K562 (cell line): ENCODE measurements at regions not wholly inside any gene's neighbourhood (a gene's known extent, or its start where the extent isn't known, plus 50 kb on each side); places are given as distances from the start of the nearest gene placed in this dataset.

Source experiments
- ATAC-seq: fragments of 200-7000 bp; cut with Tn5 transposase; 3 replicates; pipeline ENCODE4 v1.9.1; 2020; ENCODE audit warnings: moderate library complexity
- BruUV-seq: library from RNA; stranded (reverse); fragments of 400-500 nt; replicated peaks from 2 replicates; lab custom pipeline; 2021; lab: Mats Ljungman, UMichigan
- CTCF ChIA-PET: fragments of 300-600 bp; formaldehyde crosslinking; extraction: SDS; loops from one replicate; lab custom pipeline; 2021; ENCODE audit warnings: low intra/inter-chr PET ratio; lab: Yijun Ruan, JAX
- POLR2A ChIA-PET: fragments of 300-600, 350-650 bp; sonication (Branson Sonifier 250); formaldehyde crosslinking; extraction: SDS; loops from one replicate; lab custom pipeline; 2021; ENCODE audit warnings: antibody characterized with exemption, inconsistent platforms; lab: Yijun Ruan, JAX
- DNase-seq, 4 experiments: peaks; one replicate each; pipeline versions ENCODE4 v3.0.0 to v3.0.0-alpha.2; 2011 to 2018; ENCODE audit warnings: low spot score in 3 of 4, mixed read lengths in 3 of 4; ENCODE audit errors: extremely low read depth in 1 of 4
- FAIRE-seq: peaks from 2 replicates; lab custom pipeline; 2011; peaks lifted over from hg19 to GRCh38; lab: Jason Lieb, UNC
- H2AFZ ChIP-seq: 2 replicates; pipeline ENCODE4 v1.6.0; 2011; ENCODE audit warnings: low read depth, low read length, control low read depth, inconsistent platforms
- H3K27ac ChIP-seq: fragments of 200-600 bp; 3 replicates; pipeline ENCODE4 v1.8.0; 2011; ENCODE audit warnings: low read depth, mild to moderate bottlenecking, control low read depth, inconsistent platforms, low read length, moderate library complexity, mixed read lengths; ENCODE audit errors: extremely low read depth
- H3K27me3 ChIP-seq, 2 experiments: fragments of 300-600 bp in 1 of 2; 2 replicates in 1 of 2; 3 replicates in 1 of 2; pipeline versions ENCODE4 v1.6.0 to v1.8.0; 2011; ENCODE audit warnings: inconsistent platforms in 2 of 2, low read length in 2 of 2, mild to moderate bottlenecking in 1 of 2, mixed read lengths in 1 of 2, moderate library complexity in 1 of 2; ENCODE audit not compliant: control insufficient read depth in 2 of 2, insufficient read depth in 2 of 2
- H3K36me3 ChIP-seq: fragments of 300-600 bp; 3 replicates; pipeline ENCODE4 v1.8.0; 2011; ENCODE audit warnings: mild to moderate bottlenecking, low read length, inconsistent platforms; ENCODE audit not compliant: control insufficient read depth, insufficient read depth
- H3K4me1 ChIP-seq, 2 experiments: fragments of 200-600 bp in 1 of 2; replicated peaks in 1 of 2; 2 replicates in 1 of 2; 3 replicates in 1 of 2; pipeline versions ENCODE4 v1.5.1 to v1.8.0; 2011; ENCODE audit warnings: inconsistent platforms in 2 of 2, low read length in 2 of 2, mild to moderate bottlenecking in 1 of 2, mixed read lengths in 1 of 2, moderate library complexity in 1 of 2; ENCODE audit not compliant: control insufficient read depth in 2 of 2, insufficient read depth in 2 of 2
- H3K4me2 ChIP-seq: 2 replicates; pipeline ENCODE4 v1.6.1; 2011; ENCODE audit warnings: low read length, control low read depth, inconsistent platforms, mixed read lengths; ENCODE audit not compliant: insufficient read depth
- H3K4me3 ChIP-seq: fragments of 200-600 bp; sonication (generic), shearing (Covaris generic); 2 replicates; pipeline ENCODE4 v1.5.1; 2016; ENCODE audit warnings: control low read depth, inconsistent platforms
- H3K79me2 ChIP-seq: fragments of 200-600 bp; 3 replicates; pipeline ENCODE4 v1.8.0; 2011; ENCODE audit warnings: low read length, inconsistent platforms; ENCODE audit not compliant: control insufficient read depth, insufficient read depth
- H3K9ac ChIP-seq, 2 experiments: 2 replicates each; pipeline versions ENCODE4 v1.6.0 to v1.6.1; 2011; ENCODE audit warnings: low read depth in 2 of 2, low read length in 2 of 2, control low read depth in 1 of 2, inconsistent platforms in 1 of 2, mild to moderate bottlenecking in 1 of 2, mixed read lengths in 1 of 2; ENCODE audit not compliant: insufficient read depth in 1 of 2
- H3K9me1 ChIP-seq: one replicate; pipeline ENCODE4 v1.6.0; 2011; ENCODE audit warnings: inconsistent platforms, mild to moderate bottlenecking, low read length, moderate library complexity; ENCODE audit not compliant: control insufficient read depth, insufficient read depth
- H3K9me3 ChIP-seq: replicated peaks from 2 replicates; pipeline ENCODE4 v1.5.1; 2011; ENCODE audit warnings: low read depth, low read length, inconsistent platforms; ENCODE audit not compliant: control insufficient read depth, insufficient read depth
- H4K20me1 ChIP-seq: replicated peaks from 2 replicates; pipeline ENCODE4 v1.6.1; 2011; ENCODE audit warnings: low read length, inconsistent platforms, mixed read lengths; ENCODE audit not compliant: control insufficient read depth, insufficient read depth
- ARHGAP35 ChIP-seq: fragments of 450-650 bp; IDR thresholded peaks from 2 replicates; pipeline ENCODE4 v1.6.1; 2018; ENCODE audit not compliant: partially characterized antibody
- BACH1 ChIP-seq: fragments of 200-800 bp; sonication (Bioruptor generic); IDR thresholded peaks from 2 replicates; pipeline ENCODE4 v1.6.1; 2016; ENCODE audit warnings: missing genetic modification characterization, missing compliant biosample characterization
- E2F4 ChIP-seq: sonication (generic); formaldehyde crosslinking; IDR thresholded peaks from 2 replicates; pipeline ENCODE4 v1.8.0; 2022; ENCODE audit warnings: mild to moderate bottlenecking, low read depth, missing genetic modification reagents
- EGR1 ChIP-seq: fragments of 450-650 bp; conservative IDR thresholded peaks from 2 replicates; pipeline ENCODE4 v1.6.1; 2017; ENCODE audit warnings: mild to moderate bottlenecking
- ESRRB ChIP-seq: fragments of 250-450 bp; sonication (Bioruptor Pico); IDR thresholded peaks from 2 replicates; pipeline ENCODE4 v1.5.0; 2020; ENCODE audit warnings: mild to moderate bottlenecking, moderate library complexity, borderline replicate concordance
- EZH2 ChIP-seq: IDR thresholded peaks from 2 replicates; pipeline ENCODE4 v1.6.1; 2012; ENCODE audit warnings: low read depth, mild to moderate bottlenecking, inconsistent platforms, low read length, borderline replicate concordance
- KDM4B ChIP-seq, 2 experiments: fragments of 450-650 bp in 1 of 2; sonication (generic) in 1 of 2; IDR thresholded peaks; 2 replicates each; pipeline ENCODE4 v1.6.1; 2016 to 2017; ENCODE audit warnings: borderline replicate concordance in 2 of 2, antibody characterized with exemption in 1 of 2, low read depth in 1 of 2, mild to moderate bottlenecking in 1 of 2
- PURB ChIP-seq: sonication (generic); formaldehyde crosslinking; IDR thresholded peaks from 2 replicates; pipeline ENCODE4 v1.9.0; 2021; ENCODE audit warnings: low read depth, mild to moderate bottlenecking, missing genetic modification reagents
- THRA ChIP-seq: fragments of 450-650 bp; IDR thresholded peaks from 2 replicates; pipeline ENCODE4 v1.6.1; 2017; ENCODE audit warnings: mild to moderate bottlenecking, moderate library complexity
- WHSC1 ChIP-seq: IDR thresholded peaks from one replicate; pipeline ENCODE4 v1.6.1; 2012; ENCODE audit warnings: low read length, control low read depth, inconsistent platforms
- ZBTB17 ChIP-seq: fragments of 450-650 bp; formaldehyde crosslinking; IDR thresholded peaks from 2 replicates; pipeline ENCODE4 v1.4.0; 2020; ENCODE audit warnings: mild to moderate bottlenecking
- ZFP36 ChIP-seq: fragments of 150-350 bp; IDR thresholded peaks from 2 replicates; pipeline ENCODE4 v1.6.1; 2018; ENCODE audit warnings: low read length, low read depth; ENCODE audit not compliant: partially characterized antibody
- ZNF175 ChIP-seq: fragments of 200-800 bp; sonication (Bioruptor generic); IDR thresholded peaks from 2 replicates; pipeline ENCODE4 v1.6.1; 2016; ENCODE audit warnings: low read depth, mild to moderate bottlenecking, missing genetic modification characterization, missing compliant biosample characterization
- WGBS: fragments of 100-300 bp; shearing (Covaris generic); methylation state at CpG from one replicate; pipeline ENCODE4 v1.1.6; 2016; ENCODE audit warnings: low coverage, mixed read lengths; ENCODE audit not compliant: insufficient coverage; ENCODE audit errors: missing lambda C conversion rate; 5-methylcytosine and 5-hydroxymethylcytosine counted together
- in situ Hi-C: fragments of 300-500 bp; cut with MboI; formaldehyde crosslinking; loops from 4 replicates; pipeline ENCODE4 v1.15.0; 2018; ENCODE audit warnings: inconsistent platforms, mixed read lengths
- intact Hi-C: fragments of 100-400 bp; cut with micrococcal nuclease; formaldehyde crosslinking; loops from 2 replicates; pipeline ENCODE4 v1.14.2; 2022

- no TSS peak for BruUV-seq
- WGBS, result 0% methylated on average over 3 of the region's 3 CpGs
- Histone ChIP-seq H3K4me2 (no peak overlapping the region), H3K79me2 (no peaks in the 10 kb centered on the region), H3K27me3 (no peaks in the 10 kb centered on the region), H2AFZ (no peak overlapping the region), H3K9ac (no peak overlapping the region), H3K4me1 (no peaks in the 10 kb centered on the region), H3K9me3 (no peaks in the 10 kb centered on the region), H3K9me1 (no peaks in the 10 kb centered on the region), H3K4me3 (no peak overlapping the region), H4K20me1 (no peaks in the 10 kb centered on the region), H3K36me3 (no peaks in the 10 kb centered on the region), H3K27ac (no peak overlapping the region)
- in situ Hi-C loops, result no loop called here
- no peak for ATAC-seq
- intact Hi-C loops, result no loop called here
- TF ChIP-seq ZNF175 (CRISPR knock-in tag), result no peak
- no peak for TF ChIP-seq EGR1
- no peak for TF ChIP-seq WHSC1
- TF ChIP-seq ESRRB (CRISPR knock-in tag), result no peak
- no peak for TF ChIP-seq ZFP36
- no peak for TF ChIP-seq ZBTB17
- no peak for TF ChIP-seq ARHGAP35
- no peak for DNase-seq
- CTCF ChIA-PET, result no interaction called here
- POLR2A ChIA-PET, result no interaction called here
- no peak for FAIRE-seq
Observed at GRCh38 chr4:132488555-132488954, 660.5 kb upstream of the PCDH10 start.

- in situ Hi-C loops, result no loop called here
- no peaks in the 10 kb centered on the region for H3K27me3 ChIP-seq
- H3K9ac ChIP-seq, result no peak overlapping the region
- no peaks in the 10 kb centered on the region for H4K20me1 ChIP-seq
- no peak overlapping the region for H3K4me2 ChIP-seq
- H3K79me2 ChIP-seq, result no peaks in the 10 kb centered on the region
- ATAC-seq (no peak), FAIRE-seq (no peak), DNase-seq (no peak)
- CTCF ChIA-PET, result no interaction called here
- H3K4me1 ChIP-seq, result no peaks in the 10 kb centered on the region
- TF ChIP-seq EZH2, result no peak
- TF ChIP-seq BACH1 (tag), result no peak
- no peak for TF ChIP-seq KDM4B (IDR thresholded peaks at IDR 0.05; ENCODE audit: borderline replicate concordance in 2 of 2, low read depth in 1 of 2)
- no peak for TF ChIP-seq PURB
- no peak for TF ChIP-seq THRA
- no peak for TF ChIP-seq E2F4
- H3K9me3 ChIP-seq, result no peaks in the 10 kb centered on the region
- no peak overlapping the region for H2AFZ ChIP-seq
- intact Hi-C loops, result no loop called here
- no TSS peak for BruUV-seq
- H3K9me1 ChIP-seq, result no peaks in the 10 kb centered on the region
- H3K4me3 ChIP-seq, result no peak overlapping the region
- H3K27ac ChIP-seq, result no peak overlapping the region
- H3K36me3 ChIP-seq, result no peaks in the 10 kb centered on the region
- POLR2A ChIA-PET, result no interaction called here
Observed at GRCh38 chr4:132493476-132493875, 655.6 kb upstream of the PCDH10 start.
